ENCODE measurements at regions not wholly inside any gene's neighbourhood (a gene's known extent, or its start where the extent isn't known, plus 50 kb on each side); places are given as distances from the start of the nearest gene placed in this dataset.

- no peak overlapping the region for H2BK12ac ChIP-seq (ENCODE audit: low read depth, low read length)
- no peak overlapping the region for H3K56ac ChIP-seq (replicated peaks; ENCODE audit: insufficient read length, low read depth, low read length)
- no peak overlapping the region for H4K5ac ChIP-seq (ENCODE audit: insufficient read length, low read depth, low read length)
- H3K27me3 ChIP-seq (replicated peaks in 1 of 4; ENCODE audit: control insufficient read depth in 3 of 4, extremely low read depth in 1 of 4, insufficient read depth in 3 of 4, low read length in 3 of 4), result no peaks in the 10 kb centered on the region
- H2BK20ac ChIP-seq (ENCODE audit: low read length), result no peak overlapping the region
- H3K18ac ChIP-seq (ENCODE audit: extremely low read depth, low read length), result no peak overlapping the region
- FAIRE-seq, result no peak
- H4K8ac ChIP-seq (ENCODE audit: extremely low read depth, insufficient read depth, low read length), result no peak overlapping the region
- H2BK5ac ChIP-seq (ENCODE audit: low read depth, low read length), result no peak overlapping the region
- no peak overlapping the region for H3K27ac ChIP-seq (ENCODE audit: low read depth, low read length)
- 0 out of 2 replicates have a peak, but pooled peaks cover 2% of the 10 kb centered on the region for H3K23me2 ChIP-seq (ENCODE audit: low read depth, low read length)
- no peaks in the 10 kb centered on the region for H3K4me1 ChIP-seq (replicated peaks in 1 of 4; ENCODE audit: control insufficient read depth in 3 of 4, insufficient read depth in 4 of 4, low read length in 3 of 4)
- no peak for DNase-seq (ENCODE audit: low read depth in 1 of 2, low spot score in 2 of 2)
- H3K4me2 ChIP-seq (ENCODE audit: insufficient read depth in 1 of 2, low read depth in 2 of 2, low read length in 2 of 2), result no peak overlapping the region
- no peaks in the 10 kb centered on the region for H3K9me3 ChIP-seq (ENCODE audit: insufficient read depth in 2 of 2, low read depth in 1 of 2, low read length in 1 of 2)
- no peaks in the 10 kb centered on the region for H4K20me1 ChIP-seq (replicated peaks in 1 of 2; ENCODE audit: control insufficient read depth in 1 of 2, insufficient read depth in 2 of 2, low read length in 2 of 2)
- no peak overlapping the region for H3K4ac ChIP-seq (replicated peaks; ENCODE audit: insufficient read length, low read depth, low read length)
- no peaks in the 10 kb centered on the region for H3K79me2 ChIP-seq (ENCODE audit: control insufficient read depth in 1 of 2, insufficient read depth in 2 of 2, low read length in 2 of 2)
- H3K4me3 ChIP-seq (ENCODE audit: extremely low read depth in 1 of 4, insufficient read depth in 2 of 4, low read depth in 3 of 4, low read length in 4 of 4), result no peak overlapping the region
- H3K79me1 ChIP-seq (ENCODE audit: low read depth, low read length), result no peaks in the 10 kb centered on the region
- WGBS, 2 experiments (ENCODE audit: extremely low coverage in 1 of 2, insufficient coverage in 1 of 2, insufficient read length in 1 of 2, insufficient replicate concordance in 2 of 2, low coverage in 1 of 2, low lambda C conversion rate in 2 of 2, missing lambda C conversion rate in 1 of 2), result 97% methylated on average over 2 of the region's 2 CpGs; no CpG with 5 or more reads in 1 of the 2 experiments
- no peak overlapping the region for H2AK5ac ChIP-seq (ENCODE audit: low read depth, low read length)
- no peak overlapping the region for H4K91ac ChIP-seq (replicated peaks; ENCODE audit: insufficient read length, low read length)
- H3K23ac ChIP-seq (ENCODE audit: insufficient read length), result no peak overlapping the region
- no peak for TF ChIP-seq E2F6 (IDR thresholded peaks at IDR 0.05)
- CTCF ChIA-PET (ENCODE audit: partially characterized antibody), result no interaction called here
- POLR2A ChIA-PET (ENCODE audit: partially characterized antibody), result no interaction called here
- H3K9ac ChIP-seq (replicated peaks in 1 of 4; ENCODE audit: extremely low read depth in 1 of 4, low read depth in 3 of 4, low read length in 3 of 4), result no peak overlapping the region
- H2BK120ac ChIP-seq (replicated peaks; ENCODE audit: low read depth, low read length), result no peak overlapping the region
- H3K36me3 ChIP-seq (ENCODE audit: control insufficient read depth in 2 of 4, insufficient read depth in 4 of 4, low read length in 3 of 4), result no peaks in the 10 kb centered on the region
- H3K14ac ChIP-seq (ENCODE audit: insufficient read length), result no peak overlapping the region
- no peak overlapping the region for H2BK15ac ChIP-seq (ENCODE audit: low read length)
- H2AFZ ChIP-seq (ENCODE audit: low read length), result no peak overlapping the region
These were observed 631.9 kb upstream of the ADGRL4 start for GRCh38 chr1:79638382-79638781.

All from H1 (cell line).